Upper lobe of left lung (tissue), 4 donors: ENCODE measurements at regions not wholly inside any gene's neighbourhood (a gene's known extent, or its start where the extent isn't known, plus 50 kb on each side); places are given as distances from the start of the nearest gene placed in this dataset.

Source experiments
- CTCF ChIP-seq, 6 experiments: fragments of 450-650 bp in 4 of 6; fragments of 200-600 bp in 2 of 6; sonication (generic) in 2 of 6; IDR thresholded peaks; one replicate each; pipeline ENCODE4 v1.5.1; 2016 to 2019; ENCODE audit warnings: antibody characterized with exemption in 6 of 6
- POLR2AphosphoS5 ChIP-seq, 2 donors: sonication (generic); formaldehyde crosslinking; IDR thresholded peaks; one replicate each; pipeline ENCODE4 v1.5.1; 2017; ENCODE audit warnings: antibody characterized with exemption in 2 of 2

- no peak for TF ChIP-seq POLR2AphosphoS5 (IDR thresholded peaks at IDR 0.05)
- TF ChIP-seq CTCF (IDR thresholded peaks at IDR 0.05): no peak
Measured at GRCh38 chr2:35946478-35946877, 409.1 kb upstream of the CRIM1 start.
